Ectodermal cell (in vitro differentiated cells): ENCODE measurements at regions not wholly inside any gene's neighbourhood (a gene's known extent, or its start where the extent isn't known, plus 50 kb on each side); places are given as distances from the start of the nearest gene placed in this dataset.

ENCODE experiments used
- H3K27ac ChIP-seq: 2 replicates; pipeline ENCODE4 v1.7.0; 2013; ENCODE audit warnings: mild to moderate bottlenecking, low read depth, low read length; ENCODE audit not compliant: insufficient read depth, poor library complexity, severe bottlenecking
- H3K27me3 ChIP-seq: 2 replicates; pipeline ENCODE4 v1.7.0; 2013; ENCODE audit warnings: mild to moderate bottlenecking, low read length; ENCODE audit not compliant: insufficient read depth, control insufficient read depth, poor library complexity, severe bottlenecking
- H3K36me3 ChIP-seq: one replicate; pipeline ENCODE4 v1.7.0; 2013; ENCODE audit warnings: low read length; ENCODE audit not compliant: control insufficient read depth, insufficient read depth
- H3K4me1 ChIP-seq: one replicate; pipeline ENCODE4 v1.7.0; 2013; ENCODE audit warnings: low read length; ENCODE audit not compliant: control insufficient read depth, insufficient read depth
- H3K4me3 ChIP-seq: 2 replicates; pipeline ENCODE4 v1.7.0; 2013; ENCODE audit warnings: low read depth, low read length, control low read depth; ENCODE audit not compliant: insufficient read depth
- H3K9me3 ChIP-seq: 2 replicates; pipeline ENCODE4 v1.7.0; 2013; ENCODE audit warnings: mild to moderate bottlenecking, low read length, moderate library complexity; ENCODE audit not compliant: control insufficient read depth
- WGBS, 2 experiments: methylation state at CpG; one replicate each; pipeline ENCODE4 v1.1.7; 2013; ENCODE audit warnings: missing lambda C conversion rate in 2 of 2; 5-methylcytosine and 5-hydroxymethylcytosine counted together

- H3K4me3 ChIP-seq, result no peak overlapping the region
- 78 to 81% methylated on average over 2 of the region's 2 CpGs for WGBS, 2 experiments
Observed at GRCh38 chr7:82542665-82543064, 99.1 kb upstream of the CACNA2D1 start.

GRCh38 chr7:82539969-82540368 is 96.4 kb upstream of the CACNA2D1 start:
- no peak overlapping the region for H3K27ac ChIP-seq
- no peak overlapping the region for H3K4me3 ChIP-seq
- H3K36me3 ChIP-seq, result no peaks in the 10 kb centered on the region
- 89 to 95% methylated on average over 4 to 6 of the region's 6 CpGs for WGBS, 2 experiments
- H3K27me3 ChIP-seq, result no peaks in the 10 kb centered on the region
- no peaks in the 10 kb centered on the region for H3K9me3 ChIP-seq
- no peaks in the 10 kb centered on the region for H3K4me1 ChIP-seq

More at GRCh38 chr7:82542665-82543064, 99.1 kb upstream of the CACNA2D1 start:
- Histone ChIP-seq H3K4me1 (no peaks in the 10 kb centered on the region), H3K36me3 (no peaks in the 10 kb centered on the region), H3K9me3 (no peaks in the 10 kb centered on the region), H3K27ac (no peak overlapping the region), H3K27me3 (no peaks in the 10 kb centered on the region)

DNA sequence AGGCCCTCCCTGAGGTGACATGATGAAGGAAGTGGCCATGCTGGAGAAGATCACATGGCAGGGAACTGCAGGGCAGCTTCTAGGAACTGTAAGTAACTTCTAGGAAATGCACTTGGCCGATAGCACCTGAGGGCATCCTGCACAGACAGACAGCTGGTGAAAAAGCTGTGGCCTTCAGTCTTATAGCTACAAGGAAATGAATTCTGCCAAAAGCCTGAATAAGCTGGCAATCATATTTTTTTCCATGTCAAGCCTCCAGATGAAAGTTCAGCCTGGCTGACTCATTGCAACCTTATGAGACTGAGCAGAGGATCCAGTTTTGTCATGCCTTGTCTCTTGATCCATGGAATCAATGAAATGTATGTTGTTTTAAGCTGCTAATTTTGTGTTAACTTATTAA is 91.1 kb upstream of the CACNA2D1 start:
- WGBS, 2 experiments, result 93 to 98% methylated on average over 1 of the region's 1 CpG
- Histone ChIP-seq H3K4me1 (no peaks in the 10 kb centered on the region), H3K27me3 (no peaks in the 10 kb centered on the region), H3K4me3 (no peak overlapping the region), H3K36me3 (no peaks in the 10 kb centered on the region), H3K27ac (no peak overlapping the region), H3K9me3 (no peaks in the 10 kb centered on the region)

- no peaks in the 10 kb centered on the region for H3K27me3 ChIP-seq
- no peaks in the 10 kb centered on the region for H3K4me1 ChIP-seq
- no peaks in the 10 kb centered on the region for H3K36me3 ChIP-seq
- no peak overlapping the region for H3K27ac ChIP-seq
- WGBS, 2 experiments, result 35 to 48% methylated on average over 5 of the region's 5 CpGs
- no peaks in the 10 kb centered on the region for H3K9me3 ChIP-seq
- no peak overlapping the region for H3K4me3 ChIP-seq
Observed at GRCh38 chr7:82530361-82530760, 86.8 kb upstream of the CACNA2D1 start.

GRCh38 chr7:82528577-82529310 is 85.2 kb upstream of the CACNA2D1 start:
- Histone ChIP-seq H3K27ac (no peak overlapping the region), H3K9me3 (no peaks in the 10 kb centered on the region)

GRCh38 chr7:82527851-82528250 is 84.3 kb upstream of the CACNA2D1 start:
- WGBS, 2 experiments, result 100% methylated on average over 1 of the region's 1 CpG
- Histone ChIP-seq H3K4me3 (no peak overlapping the region), H3K27ac (no peak overlapping the region), H3K27me3 (no peaks in the 10 kb centered on the region), H3K36me3 (no peaks in the 10 kb centered on the region), H3K9me3 (no peaks in the 10 kb centered on the region), H3K4me1 (no peaks in the 10 kb centered on the region)

More at GRCh38 chr7:82528577-82529310, 85.2 kb upstream of the CACNA2D1 start:
- Histone ChIP-seq H3K36me3 (no peaks in the 10 kb centered on the region), H3K4me3 (no peak overlapping the region), H3K27me3 (no peaks in the 10 kb centered on the region), H3K4me1 (no peaks in the 10 kb centered on the region)
- 95 to 96% methylated on average over 2 to 3 of the region's 3 CpGs for WGBS, 2 experiments

DNA sequence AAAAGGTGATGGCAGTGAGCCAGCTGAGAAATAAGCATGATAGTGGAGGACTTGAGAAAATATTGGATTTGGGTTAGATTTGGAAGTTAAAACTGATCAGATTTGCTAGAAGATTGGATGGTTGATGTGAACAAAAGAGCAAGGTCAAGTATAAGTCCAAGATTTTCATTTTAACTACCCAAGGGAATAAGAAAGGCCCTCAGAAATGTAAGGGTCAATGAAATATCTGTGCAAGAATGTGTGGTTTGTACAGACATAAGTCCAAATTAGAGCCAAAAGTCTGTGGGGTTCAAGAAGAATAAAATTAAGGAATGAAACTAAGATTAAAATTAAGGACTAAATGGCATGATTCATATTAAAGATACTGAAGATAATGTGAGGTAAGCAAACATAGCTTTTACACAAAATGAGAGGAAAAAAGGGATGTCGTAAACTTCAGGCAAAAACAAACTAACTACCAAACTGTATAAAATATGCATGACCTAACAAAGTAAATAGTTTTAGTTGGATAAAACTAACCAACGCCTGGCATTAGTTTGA is 78.4 kb upstream of the CACNA2D1 start:
- no peak overlapping the region for H3K27ac ChIP-seq
- 80% methylated on average over 1 of the region's 2 CpGs; no CpG with 5 or more reads in 1 of the 2 experiments for WGBS, 2 experiments
- no peaks in the 10 kb centered on the region for H3K36me3 ChIP-seq
- no peaks in the 10 kb centered on the region for H3K4me1 ChIP-seq
- no peak overlapping the region for H3K4me3 ChIP-seq
- H3K9me3 ChIP-seq, result no peaks in the 10 kb centered on the region
- H3K27me3 ChIP-seq, result no peaks in the 10 kb centered on the region

- H3K4me1 ChIP-seq, result no peaks in the 10 kb centered on the region
- H3K27me3 ChIP-seq, result no peaks in the 10 kb centered on the region
- no peaks in the 10 kb centered on the region for H3K9me3 ChIP-seq
- H3K36me3 ChIP-seq, result no peaks in the 10 kb centered on the region
- WGBS, 2 experiments, result 85 to 95% methylated on average over 2 of the region's 2 CpGs
- H3K4me3 ChIP-seq, result no peak overlapping the region
- no peak overlapping the region for H3K27ac ChIP-seq
Observed at GRCh38 chr7:82517050-82517449, 73.5 kb upstream of the CACNA2D1 start.

DNA sequence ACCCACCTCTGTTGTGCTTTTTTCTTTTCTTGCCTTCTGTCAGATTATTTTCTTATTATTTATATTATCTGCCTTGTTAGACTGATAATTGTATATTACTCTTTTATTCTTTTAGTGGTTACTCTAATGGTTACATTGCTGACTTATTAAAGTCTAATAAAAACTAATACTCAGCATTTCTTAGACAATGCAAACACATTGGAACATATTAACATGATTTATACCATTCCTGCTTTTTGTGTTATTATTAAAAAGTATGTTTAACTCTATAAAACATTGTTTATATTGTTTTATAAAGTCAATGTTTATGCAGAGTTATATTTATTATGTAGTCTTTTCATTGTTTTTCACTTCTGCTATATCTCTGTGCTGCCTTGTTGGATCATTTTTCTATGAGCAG is 68.0 kb upstream of the CACNA2D1 start:
- H3K4me3 ChIP-seq, result no peak overlapping the region
- H3K27ac ChIP-seq, result no peak overlapping the region
- no peaks in the 10 kb centered on the region for H3K9me3 ChIP-seq
- no peaks in the 10 kb centered on the region for H3K4me1 ChIP-seq
- H3K27me3 ChIP-seq, result no peaks in the 10 kb centered on the region
- no peaks in the 10 kb centered on the region for H3K36me3 ChIP-seq

DNA sequence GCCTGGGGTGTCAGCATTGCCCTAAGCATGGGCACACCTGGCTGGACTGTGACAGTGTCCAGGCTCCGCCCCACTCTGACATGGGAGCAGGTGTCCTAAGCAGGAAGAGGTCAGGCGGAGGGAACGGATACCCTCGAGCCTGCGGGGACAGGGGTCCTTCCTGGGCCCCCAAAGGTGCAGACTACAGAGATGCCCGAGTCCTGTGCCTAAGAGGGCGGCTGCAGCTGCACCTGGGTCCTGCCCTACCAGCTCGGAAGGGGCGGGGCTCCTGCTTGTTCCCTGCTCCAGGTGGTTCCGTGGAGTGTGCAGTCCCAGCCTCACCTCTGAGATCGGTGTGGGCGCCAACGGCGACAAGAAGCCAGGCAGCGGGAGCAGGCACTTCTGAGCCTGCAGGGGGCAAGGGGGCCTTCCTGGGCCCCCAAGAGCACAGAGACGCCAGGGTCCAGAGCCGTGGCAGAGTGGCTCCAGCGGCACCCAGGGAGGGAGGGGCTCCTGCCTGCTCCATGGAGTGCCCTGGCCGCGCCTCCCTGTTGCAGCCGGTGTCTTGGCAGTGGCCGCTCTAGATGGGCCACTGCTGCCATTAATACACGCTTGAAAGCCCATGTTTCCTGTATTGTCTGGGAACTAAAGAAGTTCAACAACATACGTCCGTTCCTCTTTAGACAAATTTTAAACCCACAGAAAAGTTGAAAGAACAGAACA is 64.5 kb upstream of the CACNA2D1 start:
- Histone ChIP-seq H3K4me1 (no peaks in the 10 kb centered on the region), H3K4me3 (no peak overlapping the region)
- 93 to 94% methylated on average over 25 of the region's 25 CpGs for WGBS, 2 experiments

More for the DNA sequence above, 64.5 kb upstream of the CACNA2D1 start:
- H3K27ac ChIP-seq, result no peak overlapping the region
- H3K36me3 ChIP-seq, result no peaks in the 10 kb centered on the region
- H3K27me3 ChIP-seq, result no peaks in the 10 kb centered on the region
- no peaks in the 10 kb centered on the region for H3K9me3 ChIP-seq
